B cell (primary cell): ENCODE measurements at regions not wholly inside any gene's neighbourhood (a gene's known extent, or its start where the extent isn't known, plus 50 kb on each side); places are given as distances from the start of the nearest gene placed in this dataset.

Source experiments
- CTCF ChIP-seq: fragments of 200-600 bp; IDR thresholded peaks from one replicate; pipeline ENCODE4 v1.8.0; 2022; ENCODE audit warnings: antibody characterized with exemption, mild to moderate bottlenecking
- EZH2 ChIP-seq: IDR thresholded peaks from 2 replicates; pipeline ENCODE4 v1.6.1; 2012; ENCODE audit warnings: borderline replicate concordance, low read depth, mild to moderate bottlenecking, moderate library complexity, low read length; ENCODE audit not compliant: insufficient read depth, poor library complexity, severe bottlenecking

- TF ChIP-seq CTCF: no peak
- TF ChIP-seq EZH2: no peak
These were observed 112.7 kb upstream of the KIAA1217 start for GRCh38 chr10:24096281-24096680.
